ENCODE measurements at regions not wholly inside any gene's neighbourhood (a gene's known extent, or its start where the extent isn't known, plus 50 kb on each side); places are given as distances from the start of the nearest gene placed in this dataset.

- no peak overlapping the region for H3K27ac Mint-ChIP-seq (ENCODE audit: unreplicated experiment)
- TF ChIP-seq CTCF (conservative IDR thresholded peaks at IDR 0.05) = no peak
- H3K9me3 Mint-ChIP-seq = no peaks in the 10 kb centered on the region
- H3K4me1 Mint-ChIP-seq = peaks cover 28% of the 10 kb centered on the region
- H3K36me3 Mint-ChIP-seq (ENCODE audit: low read depth) = no peaks in the 10 kb centered on the region
- no peak overlapping the region for H3K4me3 Mint-ChIP-seq
- no peaks in the 10 kb centered on the region for H3K27me3 Mint-ChIP-seq (ENCODE audit: low read depth)
- no peak for DNase-seq (ENCODE audit: low read depth, low spot score)
Observed at GRCh38 chr10:129020651-129021330, 446.2 kb upstream of the MGMT start.

GRCh38 chr10:129021594-129022304, 445.3 kb upstream of the MGMT start:
- Mint-ChIP-seq H3K9me3 (no peaks in the 10 kb centered on the region), H3K36me3 (ENCODE audit: low read depth) (no peaks in the 10 kb centered on the region), H3K4me3 (peak overlapping the region; percentile 19), H3K27me3 (ENCODE audit: low read depth) (peaks cover 3% of the 10 kb centered on the region), H3K4me1 (peaks cover 28% of the 10 kb centered on the region), H3K27ac (ENCODE audit: unreplicated experiment) (peak overlapping the region; percentile 95)
- no peak for TF ChIP-seq CTCF (conservative IDR thresholded peaks at IDR 0.05)
- DNase-seq (ENCODE audit: low read depth, low spot score) = peak; percentile 36

GRCh38 chr10:129023082-129023481, 444.0 kb upstream of the MGMT start:
- peaks cover 14% of the 10 kb centered on the region for H3K27me3 Mint-ChIP-seq (ENCODE audit: low read depth)
- peaks cover 28% of the 10 kb centered on the region for H3K4me1 Mint-ChIP-seq
- H3K4me3 Mint-ChIP-seq = no peak overlapping the region
- H3K36me3 Mint-ChIP-seq (ENCODE audit: low read depth) = no peaks in the 10 kb centered on the region
- DNase-seq (ENCODE audit: low read depth, low spot score) = no peak
- no peaks in the 10 kb centered on the region for H3K9me3 Mint-ChIP-seq
- H3K27ac Mint-ChIP-seq (ENCODE audit: unreplicated experiment) = no peak overlapping the region
- TF ChIP-seq CTCF (conservative IDR thresholded peaks at IDR 0.05) = no peak

- no peak overlapping the region for H3K4me3 Mint-ChIP-seq
- no peaks in the 10 kb centered on the region for H3K36me3 Mint-ChIP-seq (ENCODE audit: low read depth)
- H3K27me3 Mint-ChIP-seq (ENCODE audit: low read depth) = peaks cover 20% of the 10 kb centered on the region
- peaks cover 28% of the 10 kb centered on the region for H3K4me1 Mint-ChIP-seq
- DNase-seq (ENCODE audit: low read depth, low spot score) = no peak
- no peak for TF ChIP-seq CTCF (conservative IDR thresholded peaks at IDR 0.05)
- H3K27ac Mint-ChIP-seq (ENCODE audit: unreplicated experiment) = no peak overlapping the region
- no peaks in the 10 kb centered on the region for H3K9me3 Mint-ChIP-seq
Observed at GRCh38 chr10:129024046-129024445, 443.0 kb upstream of the MGMT start.

- no peak for DNase-seq (ENCODE audit: low read depth, low spot score)
- H3K4me3 Mint-ChIP-seq = no peak overlapping the region
- no peak overlapping the region for H3K27ac Mint-ChIP-seq (ENCODE audit: unreplicated experiment)
- no peaks in the 10 kb centered on the region for H3K9me3 Mint-ChIP-seq
- H3K36me3 Mint-ChIP-seq (ENCODE audit: low read depth) = no peaks in the 10 kb centered on the region
- peaks cover 37% of the 10 kb centered on the region for H3K27me3 Mint-ChIP-seq (ENCODE audit: low read depth)
- TF ChIP-seq CTCF (conservative IDR thresholded peaks at IDR 0.05) = no peak
- H3K4me1 Mint-ChIP-seq = peaks cover 27% of the 10 kb centered on the region
Observed at GRCh38 chr10:129025787-129026186, 441.3 kb upstream of the MGMT start.

All from neural crest cell (in vitro differentiated cells).